H1 (cell line): ENCODE measurements at regions not wholly inside any gene's neighbourhood (a gene's known extent, or its start where the extent isn't known, plus 50 kb on each side); places are given as distances from the start of the nearest gene placed in this dataset.

Source experiments
- ATF3 ChIP-seq: IDR thresholded peaks from 2 replicates; pipeline ENCODE4 v1.6.1; 2011; ENCODE audit warnings: low read depth, mild to moderate bottlenecking, low read length; ENCODE audit not compliant: insufficient read depth
- CHD7 ChIP-seq: fragments of 300-600 bp; sonication (generic); IDR thresholded peaks from 2 replicates; pipeline ENCODE4 v1.7.1; 2012; ENCODE audit warnings: low read length, moderate library complexity, mild to moderate bottlenecking, inconsistent platforms; ENCODE audit not compliant: insufficient replicate concordance
- CTBP2 ChIP-seq: IDR thresholded peaks from 2 replicates; pipeline ENCODE4 v1.7.0; 2011; ENCODE audit warnings: borderline replicate concordance, mild to moderate bottlenecking, moderate library complexity, mixed read lengths, low read length; ENCODE audit not compliant: insufficient read depth, insufficient read length
- EGR1 ChIP-seq: IDR thresholded peaks from 2 replicates; pipeline ENCODE4 v1.6.1; 2011; ENCODE audit warnings: low read depth, low read length, borderline replicate concordance
- RFX5 ChIP-seq: IDR thresholded peaks from 2 replicates; pipeline ENCODE4 v1.6.1; 2011; ENCODE audit warnings: low read depth, low read length, improper control_type of control experiment, borderline replicate concordance
- SIX5 ChIP-seq: IDR thresholded peaks from 2 replicates; pipeline ENCODE4 v1.6.1; 2011; ENCODE audit warnings: mild to moderate bottlenecking, low read depth, low read length
- SUZ12 ChIP-seq: fragments of 200-600 bp; sonication (generic); IDR thresholded peaks from 2 replicates; pipeline ENCODE4 v1.6.1; 2012; ENCODE audit warnings: mild to moderate bottlenecking, inconsistent platforms, low read length, moderate library complexity, mixed read lengths

- TF ChIP-seq CHD7 (no peak), RFX5 (no peak), SIX5 (no peak), EGR1 (no peak), CTBP2 (no peak), ATF3 (no peak), SUZ12 (no peak)
Measured at GRCh38 chr12:23335593-23335992, 613.9 kb downstream of the SOX5 start (continued).
